Keratinocyte (primary cell): ENCODE measurements at regions not wholly inside any gene's neighbourhood (a gene's known extent, or its start where the extent isn't known, plus 50 kb on each side); places are given as distances from the start of the nearest gene placed in this dataset.

Experiments
- DNase-seq: peaks from one replicate; pipeline ENCODE4 v3.0.0-alpha.2; 2011; ENCODE audit warnings: low read depth, missing footprints, low spot score
- FAIRE-seq: peaks from 2 replicates; lab custom pipeline; 2011; peaks lifted over from hg19 to GRCh38; lab: Jason Lieb, UNC
- H2AFZ ChIP-seq: 2 replicates; pipeline ENCODE4 v1.6.0; 2012; ENCODE audit warnings: low read length, control low read depth, inconsistent platforms; ENCODE audit not compliant: control insufficient read depth
- H3K27ac ChIP-seq: 2 replicates; pipeline ENCODE4 v1.5.1; 2011; ENCODE audit warnings: low read length; ENCODE audit not compliant: control insufficient read depth, insufficient read depth
- H3K27me3 ChIP-seq: 3 replicates; pipeline ENCODE4 v1.6.0; 2011; ENCODE audit warnings: low read length; ENCODE audit not compliant: control insufficient read depth, insufficient read depth; ENCODE audit errors: extremely low read depth
- H3K36me3 ChIP-seq, 2 experiments: 2 replicates in 1 of 2; 3 replicates in 1 of 2; pipeline ENCODE4 v1.5.1; 2011; ENCODE audit warnings: low read length in 2 of 2, mild to moderate bottlenecking in 1 of 2; ENCODE audit not compliant: control insufficient read depth in 2 of 2, insufficient read depth in 2 of 2; ENCODE audit errors: extremely low read depth in 1 of 2
- H3K4me1 ChIP-seq: 3 replicates; pipeline ENCODE4 v1.5.1; 2011; ENCODE audit warnings: low read length; ENCODE audit not compliant: control insufficient read depth, insufficient read depth; ENCODE audit errors: extremely low read depth
- H3K4me2 ChIP-seq: 3 replicates; pipeline ENCODE4 v1.6.0; 2011; ENCODE audit warnings: low read depth, low read length; ENCODE audit not compliant: control insufficient read depth, insufficient read depth; ENCODE audit errors: extremely low read depth
- H3K4me3 ChIP-seq, 3 experiments: fragments of 200-600 bp in 1 of 3; sonication (generic) in 1 of 3; 2 replicates in 2 of 3; 3 replicates in 1 of 3; pipeline ENCODE4 v1.5.1; 2011 to 2016; ENCODE audit warnings: low read length in 3 of 3, mild to moderate bottlenecking in 3 of 3, control low read depth in 2 of 3, inconsistent platforms in 1 of 3, low read depth in 1 of 3, mixed read lengths in 1 of 3, mixed run types in 1 of 3, moderate library complexity in 1 of 3; ENCODE audit not compliant: control insufficient read depth in 2 of 3, insufficient read depth in 2 of 3; ENCODE audit errors: extremely low read depth in 1 of 3
- H3K79me2 ChIP-seq: 2 replicates; pipeline ENCODE4 v1.6.0; 2012; ENCODE audit warnings: low read length; ENCODE audit not compliant: control insufficient read depth, insufficient read depth
- H3K9ac ChIP-seq: 3 replicates; pipeline ENCODE4 v1.6.0; 2011; ENCODE audit warnings: low read length; ENCODE audit not compliant: control insufficient read depth, insufficient read depth; ENCODE audit errors: extremely low read depth
- H3K9me1 ChIP-seq: 3 replicates; pipeline ENCODE4 v1.6.0; 2011; ENCODE audit warnings: low read length; ENCODE audit not compliant: control insufficient read depth, insufficient read depth; ENCODE audit errors: extremely low read depth
- H3K9me3 ChIP-seq: 2 replicates; pipeline ENCODE4 v1.5.1; 2012; ENCODE audit warnings: low read depth, low read length; ENCODE audit not compliant: control insufficient read depth
- H4K20me1 ChIP-seq: 3 replicates; pipeline ENCODE4 v1.6.0; 2011; ENCODE audit warnings: low read length; ENCODE audit not compliant: control insufficient read depth, insufficient read depth; ENCODE audit errors: extremely low read depth
- CTCF ChIP-seq, 3 experiments: IDR thresholded peaks in 1 of 3; conservative IDR thresholded peaks in 1 of 3; optimal IDR thresholded peaks in 1 of 3; 2 replicates in 2 of 3; 3 replicates in 1 of 3; pipeline versions ENCODE3 to v1.5.1; 2011; ENCODE audit warnings: low read length in 3 of 3, mild to moderate bottlenecking in 3 of 3, moderate library complexity in 2 of 3, control low read depth in 1 of 3, inconsistent platforms in 1 of 3; ENCODE audit not compliant: insufficient read depth in 2 of 3; ENCODE audit errors: extremely low read depth in 1 of 3
- EZH2 ChIP-seq: IDR thresholded peaks from one replicate; pipeline ENCODE4 v1.6.1; 2012; ENCODE audit warnings: inconsistent platforms, mild to moderate bottlenecking, low read length, moderate library complexity
- dilution Hi-C: fragments of 300-500 bp; cut with MboI; formaldehyde crosslinking; loops from one replicate; pipeline ENCODE4 v1.7.0; 2020; ENCODE audit warnings: low sequenced_read_pairs; ENCODE audit not compliant: extremely low pct_ligation_motif_present

DNA sequence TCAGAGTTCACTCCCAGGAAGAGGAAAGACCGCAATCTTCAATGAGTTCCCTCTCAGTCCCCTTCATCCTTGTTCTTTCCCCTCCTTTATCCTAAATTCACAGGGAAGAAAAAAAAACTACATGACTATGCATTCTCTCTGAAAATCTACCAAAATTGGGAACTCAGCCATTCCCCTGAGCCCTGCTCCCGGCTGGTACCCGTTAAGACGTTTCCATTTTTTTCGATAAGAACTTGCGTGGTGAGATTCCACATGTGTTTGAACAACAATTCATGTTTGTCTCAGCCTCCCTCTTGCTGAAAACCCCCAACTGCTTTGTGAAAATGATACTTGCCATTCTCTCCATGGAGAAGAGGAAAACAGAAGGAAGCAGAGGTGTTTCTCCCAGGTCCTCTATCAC, 318.7 kb upstream of the ID2 start:
- Histone ChIP-seq H3K4me3 (no peak overlapping the region), H3K27me3 (no peaks in the 10 kb centered on the region), H2AFZ (no peak overlapping the region), H3K27ac (no peak overlapping the region), H3K9me3 (no peaks in the 10 kb centered on the region), H3K4me2 (no peak overlapping the region), H3K9me1 (no peaks in the 10 kb centered on the region), H3K79me2 (no peaks in the 10 kb centered on the region), H3K9ac (no peak overlapping the region), H4K20me1 (no peaks in the 10 kb centered on the region), H3K4me1 (no peaks in the 10 kb centered on the region), H3K36me3 (no peaks in the 10 kb centered on the region)
- no peak for DNase-seq
- FAIRE-seq: no peak
- dilution Hi-C loops: no loop called here
- TF ChIP-seq CTCF (optimal IDR thresholded peaks at IDR 0.05 in 1 of 3, IDR thresholded peaks at IDR 0.05 in 1 of 3, conservative IDR thresholded peaks at IDR 0.05 in 1 of 3; ENCODE audit: extremely low read depth in 1 of 3, insufficient read depth in 2 of 3, low read length in 3 of 3) (no peak), EZH2 (no peak)

GRCh38 chr2:8364668-8365067, 317.2 kb upstream of the ID2 start:
- no peak overlapping the region for H3K9ac ChIP-seq
- TF ChIP-seq CTCF (optimal IDR thresholded peaks at IDR 0.05 in 1 of 3, IDR thresholded peaks at IDR 0.05 in 1 of 3, conservative IDR thresholded peaks at IDR 0.05 in 1 of 3; ENCODE audit: extremely low read depth in 1 of 3, insufficient read depth in 2 of 3, low read length in 3 of 3) (no peak), EZH2 (no peak)
- no peaks in the 10 kb centered on the region for H4K20me1 ChIP-seq
- dilution Hi-C loops: no loop called here
- DNase-seq: no peak
- H3K9me3 ChIP-seq: no peaks in the 10 kb centered on the region
- H3K4me2 ChIP-seq: no peak overlapping the region
- H3K79me2 ChIP-seq: no peaks in the 10 kb centered on the region
- FAIRE-seq: no peak
- no peaks in the 10 kb centered on the region for H3K4me1 ChIP-seq
- H3K36me3 ChIP-seq: no peaks in the 10 kb centered on the region
- H3K9me1 ChIP-seq: no peaks in the 10 kb centered on the region
- no peak overlapping the region for H3K4me3 ChIP-seq
- H3K27me3 ChIP-seq: no peaks in the 10 kb centered on the region
- no peak overlapping the region for H2AFZ ChIP-seq
- no peak overlapping the region for H3K27ac ChIP-seq
